ENCODE measurements at regions not wholly inside any gene's neighbourhood (a gene's known extent, or its start where the extent isn't known, plus 50 kb on each side); places are given as distances from the start of the nearest gene placed in this dataset.

GRCh38 chr16:79367822-79368221 lies 232.7 kb downstream of the MAF start (continued):
- TF ChIP-seq KDM5A (IDR thresholded peaks at IDR 0.05; ENCODE audit: low read length) (no peak), CHD1 (IDR thresholded peaks at IDR 0.05; ENCODE audit: low read depth, low read length) (no peak)

Measured in H1 (cell line).